ENCODE measurements at regions not wholly inside any gene's neighbourhood (a gene's known extent, or its start where the extent isn't known, plus 50 kb on each side); places are given as distances from the start of the nearest gene placed in this dataset.

- TF ChIP-seq CTCF (IDR thresholded peaks at IDR 0.05), result no peak
- no peak for TF ChIP-seq POLR2AphosphoS5 (IDR thresholded peaks at IDR 0.05)
- no peak for TF ChIP-seq POLR2A (IDR thresholded peaks at IDR 0.05)
- TF ChIP-seq EP300 (IDR thresholded peaks at IDR 0.05; ENCODE audit: low read depth), result no peak
These were observed 134.8 kb downstream of the HS3ST1 start for GRCh38 chr4:11293866-11294265.
